HG02678 (cell line): ENCODE measurements at regions not wholly inside any gene's neighbourhood (a gene's known extent, or its start where the extent isn't known, plus 50 kb on each side); places are given as distances from the start of the nearest gene placed in this dataset.

ENCODE experiments used
- ATAC-seq: cut with Tn5 transposase; IDR thresholded peaks from one replicate; pipeline ENCODE4 v1.9.1; 2021; ENCODE audit warnings: mild to moderate bottlenecking, moderate library complexity; ENCODE audit not compliant: unreplicated experiment

DNA sequence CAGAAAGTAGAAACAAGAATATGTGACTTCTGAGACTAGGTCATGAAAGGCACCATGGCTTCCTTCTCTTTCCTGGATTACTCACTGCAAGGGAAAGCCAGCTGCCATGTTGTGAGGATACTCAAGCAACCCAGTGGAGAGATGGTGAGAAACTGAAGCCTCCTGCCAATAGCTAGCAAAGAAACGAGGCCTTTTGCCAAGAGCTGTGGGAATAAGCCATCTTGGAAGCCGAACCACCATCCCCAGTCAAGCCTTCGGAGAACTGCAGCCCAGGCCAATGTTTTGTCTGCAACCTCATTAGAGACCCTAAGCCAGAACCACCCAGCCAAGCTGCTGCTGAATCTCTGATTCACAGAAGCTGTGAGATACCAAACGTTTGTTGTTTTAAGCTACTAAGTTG is 104.7 kb upstream of the CRHR1 start:
- ATAC-seq, result no peak

DNA sequence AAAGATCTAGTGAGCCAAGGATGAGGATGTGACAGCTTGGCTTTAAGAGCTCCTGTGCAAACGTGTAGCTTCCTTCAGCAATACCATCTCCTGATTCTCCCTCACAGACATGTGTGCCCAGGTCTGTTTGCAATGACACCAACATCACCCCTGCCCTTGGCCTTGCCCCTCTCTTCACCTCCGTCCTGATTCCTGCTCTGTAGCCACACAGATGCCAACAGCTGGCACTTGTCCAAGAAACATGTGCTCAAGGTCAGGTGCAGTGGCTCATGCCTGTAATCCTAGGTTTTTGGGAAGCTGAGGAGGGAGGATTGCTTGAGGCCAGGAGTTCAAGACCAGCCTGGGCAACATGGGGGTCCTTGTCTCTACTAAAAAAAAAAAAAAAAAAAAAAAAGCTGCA is 103.8 kb upstream of the CRHR1 start:
- ATAC-seq, result no peak

DNA sequence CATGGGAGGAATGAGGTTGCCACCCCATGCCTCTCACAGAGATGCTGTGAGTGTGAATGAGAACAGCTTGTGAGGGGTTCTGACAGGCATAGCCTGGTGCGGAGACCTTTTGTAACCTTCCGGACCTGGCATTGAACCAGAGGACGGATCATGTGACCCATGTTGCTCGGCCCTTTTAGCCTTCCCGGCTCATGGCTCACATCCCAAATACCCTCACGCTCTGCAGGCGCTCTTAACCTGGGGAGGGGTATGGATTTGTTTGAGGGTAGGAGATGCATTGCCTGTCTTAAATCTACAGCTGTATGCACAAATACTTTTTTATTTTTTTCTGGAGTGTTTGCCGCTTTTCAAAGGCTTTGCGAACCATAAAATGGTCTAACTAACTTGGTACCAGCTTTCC is 102.4 kb upstream of the CRHR1 start:
- no peak for ATAC-seq

DNA sequence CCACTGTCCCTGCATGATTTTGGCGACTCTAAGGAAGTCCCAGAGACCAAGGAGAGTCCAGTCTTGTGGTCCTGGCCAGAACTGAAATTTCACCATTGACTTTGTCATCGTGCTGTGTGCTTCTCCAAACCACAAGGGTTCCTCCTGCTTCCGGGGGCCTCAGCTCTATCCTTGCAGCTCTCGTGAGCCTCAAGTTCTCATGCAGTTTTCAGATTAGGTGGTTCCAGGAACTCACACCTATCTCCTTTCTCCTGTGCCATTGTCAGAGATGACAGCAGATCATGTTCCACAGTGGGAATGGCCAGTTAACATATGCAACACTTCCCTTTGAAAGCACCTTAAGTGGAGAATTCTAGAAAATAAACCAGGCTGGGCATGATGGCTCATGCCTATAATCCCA is 97.9 kb upstream of the CRHR1 start:
- no peak for ATAC-seq

DNA sequence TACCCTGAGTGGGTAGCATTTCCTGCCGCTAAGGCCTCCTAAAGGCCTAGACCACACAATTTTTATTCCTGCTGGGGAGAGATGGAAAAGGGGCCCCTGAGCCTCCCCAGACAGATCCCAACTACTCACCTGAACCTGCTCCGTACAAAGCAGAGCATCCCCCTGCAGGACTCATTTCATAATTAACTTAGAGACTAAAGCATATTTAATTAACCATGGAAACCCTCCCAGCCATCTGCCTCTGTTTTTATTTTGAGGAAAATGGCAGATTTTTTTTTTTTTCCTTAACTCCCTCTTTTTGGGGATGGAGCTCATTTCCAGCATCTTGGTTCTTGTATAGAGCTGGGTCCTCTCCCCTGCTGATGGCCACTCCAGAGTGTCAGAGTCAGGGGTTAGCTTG is 96.5 kb upstream of the CRHR1 start:
- ATAC-seq, result no peak

DNA sequence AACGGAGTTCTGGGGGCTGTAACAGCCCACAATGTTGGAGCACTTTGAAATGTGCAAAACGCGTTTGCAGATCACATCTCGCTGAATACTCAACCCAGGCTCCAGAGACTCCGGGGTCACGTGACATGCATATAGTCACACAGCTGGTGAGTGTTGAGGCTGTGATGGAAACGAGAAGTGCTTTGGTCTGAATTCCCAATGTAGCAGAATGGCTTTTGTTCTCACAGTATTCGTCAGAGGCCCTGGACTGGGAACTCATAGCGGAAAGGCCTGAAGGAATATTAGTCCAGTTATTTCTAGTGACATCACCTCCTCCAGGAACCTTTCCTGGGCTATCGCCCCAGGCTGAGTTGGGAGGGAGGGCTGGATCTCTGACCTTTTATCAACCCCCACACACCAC is 95.8 kb upstream of the CRHR1 start:
- no peak for ATAC-seq

DNA sequence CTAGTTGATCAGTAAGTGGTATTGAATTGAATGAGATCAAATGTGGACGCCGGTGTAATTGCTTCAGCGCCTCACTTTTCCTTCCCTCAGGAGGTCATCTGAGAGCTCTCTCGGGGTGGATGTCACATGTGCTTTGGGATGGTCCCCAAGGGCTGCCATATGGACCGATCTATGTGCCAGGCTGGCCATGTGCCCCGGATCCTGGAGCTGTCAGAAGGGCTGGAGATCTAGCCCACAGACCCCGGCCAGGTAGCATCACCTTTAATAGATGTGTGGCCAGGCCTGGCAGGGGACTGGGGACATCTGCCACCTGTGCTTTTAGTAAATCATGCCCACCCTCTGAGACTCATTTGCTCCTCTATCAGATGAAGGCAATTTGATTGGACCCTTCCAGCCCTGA is 95.3 kb upstream of the CRHR1 start:
- no peak for ATAC-seq

DNA sequence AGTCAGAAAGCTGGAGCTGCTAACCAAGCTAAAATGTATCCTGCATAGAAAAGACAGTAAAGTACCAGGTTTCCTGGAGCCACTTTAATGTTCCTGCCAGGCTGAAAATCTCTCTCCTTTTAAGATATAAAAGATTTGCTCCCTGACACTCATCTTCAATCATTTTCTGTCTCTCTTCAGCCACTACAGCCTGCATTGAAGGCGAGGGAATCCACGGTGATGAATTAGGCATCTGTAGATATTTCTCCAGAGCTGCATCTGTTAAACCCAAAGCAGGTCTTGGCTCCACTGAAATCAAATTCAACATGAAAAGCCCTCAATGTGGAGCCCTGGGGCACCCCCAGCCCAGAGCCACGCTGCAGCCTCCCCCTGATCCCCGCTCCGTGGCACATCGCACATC is 94.7 kb upstream of the CRHR1 start:
- ATAC-seq, result no peak

DNA sequence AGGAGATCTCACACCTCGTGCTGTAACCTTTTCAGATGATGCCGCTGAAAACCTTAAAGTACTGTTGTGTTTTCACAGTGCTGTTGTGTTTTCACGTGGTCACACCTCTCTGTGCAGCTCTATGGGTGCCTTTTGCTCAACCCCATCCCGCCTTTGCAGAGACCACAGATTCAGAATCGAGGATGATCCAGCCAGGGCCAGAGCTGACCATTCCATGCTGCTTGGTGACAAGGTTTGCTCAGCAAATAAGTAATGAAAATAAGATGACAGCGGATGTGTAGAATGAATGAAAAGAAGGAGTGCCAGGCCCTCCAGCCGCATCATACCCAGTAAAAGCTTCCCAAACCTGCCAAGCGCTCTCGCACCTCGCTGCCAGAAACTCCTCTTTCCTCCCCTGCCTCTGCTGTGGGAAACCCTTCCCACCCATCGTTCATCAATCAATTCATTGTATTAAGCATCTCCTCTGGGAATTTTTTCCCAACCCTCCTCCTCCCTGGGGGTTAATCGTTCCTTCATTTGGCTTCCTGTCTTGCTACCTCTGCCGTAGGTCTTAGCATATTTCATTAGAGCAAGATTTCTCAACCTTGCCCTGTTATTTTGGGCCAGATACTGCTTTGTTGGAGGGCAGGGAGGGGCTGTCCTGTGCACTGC is 93.4 kb upstream of the CRHR1 start:
- no peak for ATAC-seq

DNA sequence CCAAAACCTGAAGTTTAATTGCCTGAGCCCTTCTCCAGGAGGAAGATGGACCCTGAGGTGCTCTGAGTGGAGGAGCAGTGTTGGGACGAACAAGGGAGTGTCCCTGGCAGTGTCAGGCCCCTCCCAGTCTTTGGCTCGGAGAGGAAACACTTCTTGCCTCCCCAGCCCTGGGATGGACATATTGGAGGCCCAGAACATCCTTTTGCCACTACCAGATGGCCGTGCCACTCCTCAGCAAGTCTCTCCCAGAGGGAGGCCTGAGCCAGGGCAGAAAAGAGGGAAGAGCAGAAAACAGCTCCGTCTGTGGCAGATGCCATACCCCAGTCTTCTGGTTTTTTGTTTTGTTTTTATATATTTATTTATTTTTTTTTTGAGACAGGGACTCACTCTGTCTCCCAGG is 91.5 kb upstream of the CRHR1 start:
- ATAC-seq, result no peak

DNA sequence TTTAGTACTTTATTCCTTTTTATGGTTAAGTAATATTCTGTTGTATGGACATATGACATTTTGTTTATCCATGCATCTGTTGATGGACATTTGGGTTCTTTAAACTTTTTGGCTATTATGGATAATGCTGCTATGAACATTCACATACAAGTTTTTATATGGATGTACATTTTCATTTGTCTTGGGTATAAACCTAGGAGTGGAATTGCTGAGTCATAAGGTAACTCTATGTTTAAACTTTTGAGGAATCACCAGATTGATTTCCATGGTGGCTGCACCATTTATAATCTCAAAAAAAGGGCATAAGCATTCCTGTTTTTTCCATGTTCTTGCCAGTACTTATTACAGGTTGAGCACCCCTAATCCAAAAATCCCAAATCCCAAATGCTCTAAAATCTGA is 90.3 kb upstream of the CRHR1 start:
- no peak for ATAC-seq

DNA sequence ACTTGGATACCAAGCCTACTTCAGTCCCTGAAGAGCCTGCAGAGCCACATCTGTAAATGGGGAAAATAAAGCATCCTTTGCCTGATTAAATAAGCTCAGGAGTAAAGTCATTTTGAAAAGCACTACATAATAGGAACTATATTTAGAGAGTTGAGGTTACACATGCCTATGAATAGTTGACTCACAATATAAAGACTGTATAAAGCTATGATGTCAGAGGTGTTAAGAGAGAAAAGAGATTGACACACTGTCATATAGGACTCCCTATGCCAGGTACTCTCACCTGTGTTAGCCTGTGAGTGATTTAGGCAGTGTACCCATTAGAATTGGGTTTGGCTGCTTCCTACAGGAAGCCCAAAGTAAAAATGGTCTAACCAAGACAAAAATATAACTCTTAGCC is 87.7 kb upstream of the CRHR1 start:
- ATAC-seq, result no peak

DNA sequence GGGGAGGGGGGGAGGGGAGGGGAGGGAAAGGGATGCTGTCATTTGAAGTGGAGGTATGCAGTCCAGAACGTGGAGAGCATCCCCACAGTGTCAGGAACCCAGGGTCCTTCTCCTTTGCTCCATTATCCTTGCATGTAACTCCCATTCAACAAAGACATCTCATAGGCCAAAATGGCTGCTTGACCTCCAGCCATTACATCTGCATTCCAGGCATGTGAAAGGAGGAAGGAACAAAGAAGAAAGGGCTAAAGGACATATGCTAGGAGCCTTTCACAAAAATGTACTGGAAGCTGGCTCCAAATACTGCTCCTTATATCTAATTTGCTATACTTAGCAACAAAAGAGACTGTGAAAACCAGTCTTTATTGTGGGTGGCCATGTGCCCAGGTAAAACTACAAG is 87.0 kb upstream of the CRHR1 start:
- ATAC-seq, result no peak

DNA sequence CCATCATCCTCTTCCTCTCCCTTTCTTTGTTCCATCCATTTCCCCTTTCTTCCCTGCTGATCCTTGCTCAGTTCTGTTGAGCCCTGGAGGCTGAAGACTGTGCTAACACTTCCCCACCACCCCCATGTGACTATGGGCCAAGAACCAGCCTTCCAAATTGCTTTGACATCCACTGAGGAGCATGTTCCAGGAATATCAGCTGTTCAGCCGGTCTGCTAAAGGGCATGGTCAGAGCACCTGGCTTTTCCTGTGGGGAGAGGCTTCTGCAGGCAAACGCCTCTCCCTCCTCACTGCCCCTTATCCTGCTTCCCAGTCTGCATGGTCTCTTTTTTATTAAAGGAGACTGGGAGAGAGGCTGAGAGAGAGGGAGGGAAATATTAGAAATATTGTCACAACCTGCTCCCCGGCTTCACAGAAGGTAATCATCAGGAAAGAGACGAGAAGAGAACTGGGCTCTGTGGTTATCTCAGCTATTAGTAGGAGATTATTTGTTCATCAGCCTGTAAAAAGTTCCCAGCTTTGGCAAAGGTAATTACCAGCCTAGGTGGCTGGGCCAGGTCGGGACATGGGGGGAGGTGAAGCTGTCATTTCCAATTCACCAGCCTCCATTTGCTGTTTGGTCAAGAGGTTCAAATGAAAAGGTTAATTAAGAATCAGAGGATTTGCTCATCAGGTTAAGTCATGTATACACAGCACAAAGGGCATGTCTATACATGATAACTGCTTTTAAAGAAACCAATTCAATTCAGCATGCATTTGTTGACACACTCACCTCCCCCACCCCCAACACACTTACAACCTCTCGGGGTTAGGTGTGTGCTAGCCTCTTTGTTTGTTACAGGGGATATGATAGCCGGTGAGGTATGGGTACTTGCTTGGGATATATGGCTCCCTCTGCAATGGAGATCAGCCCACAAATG is 83.7 kb upstream of the CRHR1 start:
- no peak for ATAC-seq

DNA sequence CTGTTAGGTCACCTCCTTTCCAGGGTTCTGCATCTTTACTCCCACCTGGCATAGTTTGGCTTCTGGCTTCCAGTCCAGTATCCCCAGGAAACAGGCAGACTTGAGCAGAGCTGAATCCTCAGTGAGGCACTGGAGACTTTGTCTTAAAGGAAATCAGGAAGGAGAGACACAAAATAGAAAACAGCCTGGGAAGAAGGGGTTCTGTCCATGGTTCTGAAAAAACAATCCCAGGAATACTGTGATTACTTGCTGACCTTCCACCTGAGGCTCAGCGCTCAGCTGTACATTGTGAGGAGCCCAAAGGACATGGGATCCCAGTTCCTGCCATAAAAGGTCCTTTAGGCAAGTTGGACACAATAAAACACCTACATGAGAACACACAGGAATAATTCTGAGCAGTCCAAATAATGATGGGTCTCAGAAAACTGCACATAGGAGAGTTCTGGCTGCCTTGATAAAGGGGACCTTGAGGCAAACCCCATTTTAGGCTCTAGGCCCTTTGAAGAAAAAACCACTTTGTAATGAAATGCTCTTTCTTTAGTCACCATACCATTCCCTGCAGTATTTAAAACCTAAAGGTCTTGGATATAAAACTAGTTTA is 81.4 kb upstream of the CRHR1 start:
- no peak for ATAC-seq

DNA sequence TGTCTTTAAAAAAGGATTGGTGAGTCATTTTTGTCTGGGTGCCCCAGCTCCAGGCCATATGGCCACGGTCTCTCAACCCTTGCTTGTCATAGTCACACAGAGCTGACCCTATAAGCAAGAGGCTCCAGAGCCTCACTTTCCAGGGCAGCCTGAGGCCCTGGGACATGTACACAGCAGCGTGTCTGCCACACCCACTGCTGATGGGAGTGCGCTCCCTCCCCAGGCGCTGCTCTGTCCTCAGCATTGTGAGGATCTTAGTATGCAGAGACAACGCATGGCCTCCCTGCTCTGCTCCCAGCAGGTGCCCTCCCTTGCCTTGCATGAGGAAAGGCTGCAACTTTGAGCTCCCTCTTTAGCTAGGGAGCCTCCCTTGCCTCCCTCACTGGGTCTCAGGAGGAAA is 80.8 kb upstream of the CRHR1 start:
- no peak for ATAC-seq

DNA sequence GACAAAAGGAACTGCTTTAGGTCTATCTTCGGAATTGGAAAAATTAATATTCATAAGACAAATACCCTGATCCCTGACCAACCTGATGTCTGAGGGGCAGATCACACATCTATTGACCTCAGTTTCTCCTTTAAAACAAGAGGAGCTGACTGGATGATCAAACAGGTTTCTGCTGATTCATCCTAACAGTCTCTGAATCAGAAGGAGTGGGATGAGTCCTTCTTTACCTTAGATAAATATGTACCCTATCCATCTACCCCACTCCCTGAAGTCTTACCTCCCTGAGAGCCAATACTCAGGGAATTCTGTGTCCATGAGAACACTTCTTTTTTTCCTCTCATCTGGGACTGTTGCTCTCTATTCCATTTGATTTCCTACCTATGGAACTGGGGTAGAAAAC is 80.3 kb upstream of the CRHR1 start:
- ATAC-seq, result no peak

DNA sequence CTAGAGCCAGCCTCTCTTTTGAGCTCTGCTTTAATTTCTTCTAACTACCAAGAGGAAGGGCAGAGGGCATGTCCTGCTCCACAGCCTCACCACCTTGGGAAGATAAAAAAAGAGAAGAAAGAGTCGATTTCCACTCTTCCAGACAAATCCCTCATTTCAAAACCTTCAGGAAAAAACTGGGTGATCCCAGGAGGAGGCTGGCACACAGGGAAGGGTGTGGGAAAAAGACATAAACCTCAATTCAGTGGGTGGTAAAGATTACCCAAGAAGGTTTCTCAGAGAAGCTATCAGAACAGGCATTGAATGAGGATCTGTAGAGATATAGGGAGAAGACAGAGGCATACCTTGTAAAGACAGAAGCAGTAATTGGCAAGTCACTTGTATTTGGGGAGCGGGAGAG is 79.9 kb upstream of the CRHR1 start:
- no peak for ATAC-seq

DNA sequence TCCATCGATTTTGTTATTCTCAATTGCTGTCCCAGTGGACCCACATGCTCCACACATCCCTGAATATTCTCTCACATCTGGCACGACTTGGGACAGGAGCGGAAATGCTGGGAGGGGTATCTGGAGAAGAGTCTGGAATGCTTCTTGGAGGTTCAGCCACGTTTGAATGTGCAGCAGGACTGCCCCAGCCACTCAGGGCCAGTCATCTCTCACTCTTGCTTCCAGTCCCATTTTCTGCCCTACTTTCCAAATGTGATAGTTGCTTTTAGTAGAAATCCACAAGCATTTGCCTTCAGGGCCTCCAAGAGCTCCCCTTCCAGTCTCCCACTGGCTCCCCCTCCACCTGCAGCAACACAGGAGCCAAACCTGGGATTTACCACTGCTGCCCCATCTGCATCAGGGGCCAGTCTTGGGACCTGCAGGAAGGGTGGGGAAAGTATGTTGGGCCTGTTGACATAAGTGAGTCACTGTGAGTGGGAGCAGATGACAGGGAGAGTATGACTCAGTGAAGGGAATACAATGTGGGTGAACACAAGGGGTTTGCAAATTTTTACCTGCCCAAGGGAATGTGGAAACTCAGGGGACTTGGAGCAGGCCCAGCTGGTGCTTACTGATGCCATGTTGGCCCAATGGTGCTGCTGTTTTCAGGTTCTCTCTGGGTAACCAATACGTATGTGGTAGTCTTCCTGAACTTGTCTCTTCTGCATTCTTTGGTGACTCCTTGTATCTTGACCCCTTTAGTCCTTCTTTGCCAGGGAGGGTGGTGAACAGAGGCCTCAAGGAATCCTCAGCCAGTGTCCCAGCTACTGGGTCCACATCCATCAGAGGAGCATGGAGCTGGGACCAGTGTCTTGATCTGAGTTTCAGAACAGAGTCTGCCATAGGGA is 78.8 kb upstream of the CRHR1 start:
- no peak for ATAC-seq

DNA sequence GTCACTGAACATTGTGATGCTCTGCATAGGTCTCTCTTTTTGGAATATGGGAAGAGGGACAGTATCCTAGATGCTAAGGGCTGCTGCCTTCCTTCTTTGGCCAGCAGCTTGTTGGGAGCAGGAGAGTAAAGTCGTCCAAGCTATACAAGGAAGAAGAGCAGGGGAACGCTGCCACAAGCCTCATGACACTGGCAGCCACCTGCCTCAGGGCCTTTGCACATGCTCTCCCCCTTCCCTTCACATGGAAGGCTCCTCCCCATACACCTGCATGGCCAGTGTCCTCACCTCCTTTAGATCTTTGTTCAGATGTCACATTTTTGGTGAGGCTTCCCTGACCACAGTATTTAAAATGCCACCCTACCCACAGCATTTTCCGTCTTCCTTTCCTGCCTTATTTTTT is 78.1 kb upstream of the CRHR1 start:
- ATAC-seq, result no peak

DNA sequence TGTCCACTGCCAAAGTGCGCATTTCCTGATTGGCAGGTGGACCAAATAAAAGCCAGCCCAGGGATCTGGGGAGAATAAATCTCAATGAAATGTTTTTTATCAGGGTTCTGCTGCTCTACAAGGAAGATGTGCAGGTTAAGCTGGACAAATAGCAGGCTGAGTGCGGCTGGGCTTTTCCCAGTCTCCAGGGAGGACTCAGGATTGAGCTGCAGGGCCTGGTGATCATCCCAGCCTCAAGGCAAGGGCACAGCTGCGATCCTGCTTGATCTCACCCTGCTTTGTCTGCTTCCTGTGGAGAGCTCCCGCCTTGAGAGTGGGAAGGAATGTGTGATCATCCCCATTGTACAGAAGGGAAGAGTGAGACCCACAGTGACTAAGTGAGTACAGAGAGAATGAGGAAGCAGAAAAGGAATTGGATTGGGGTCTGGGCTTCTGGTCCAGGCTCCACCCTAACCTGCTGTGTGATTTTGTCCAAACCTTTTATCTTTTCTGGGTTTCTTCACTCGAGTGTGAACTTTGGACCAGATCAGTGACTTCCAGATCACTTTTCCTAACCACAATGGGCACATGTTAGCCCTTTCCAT is 75.3 kb upstream of the CRHR1 start:
- ATAC-seq, result no peak
